C4-2B (cell line): ENCODE measurements at regions not wholly inside any gene's neighbourhood (a gene's known extent, or its start where the extent isn't known, plus 50 kb on each side); places are given as distances from the start of the nearest gene placed in this dataset.

Experiments used
- ZFX ChIP-seq: fragments of 450-650 bp; IDR thresholded peaks from 2 replicates; pipeline ENCODE4 v1.6.1; 2017
- TF ChIP-seq, protein P1 (sequence below): fragments of 450-650 bp; conservative IDR thresholded peaks from 2 replicates; pipeline ENCODE4 v1.5.1; 2017; ENCODE audit warnings: mild to moderate bottlenecking

DNA sequence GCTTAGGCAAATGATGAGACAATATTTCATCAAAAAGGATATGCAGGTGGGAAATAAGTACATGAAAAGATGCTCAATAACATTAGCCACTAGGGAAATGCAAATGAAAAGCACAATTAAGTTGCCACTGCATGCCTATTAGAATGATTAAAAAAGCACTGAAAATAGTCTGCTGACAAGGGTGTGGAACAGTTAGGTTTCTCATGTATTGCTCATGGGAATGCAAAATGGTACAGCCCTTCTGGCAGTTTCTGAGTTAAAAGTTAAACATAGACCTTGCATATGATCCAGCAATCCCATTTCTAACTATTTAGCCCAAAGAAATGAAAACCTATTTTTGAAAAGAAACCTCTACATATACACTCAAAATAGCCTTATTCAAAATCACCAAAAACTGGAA, 393.0 kb downstream of the BMP4 start:
- TF ChIP-seq, protein P1, sequence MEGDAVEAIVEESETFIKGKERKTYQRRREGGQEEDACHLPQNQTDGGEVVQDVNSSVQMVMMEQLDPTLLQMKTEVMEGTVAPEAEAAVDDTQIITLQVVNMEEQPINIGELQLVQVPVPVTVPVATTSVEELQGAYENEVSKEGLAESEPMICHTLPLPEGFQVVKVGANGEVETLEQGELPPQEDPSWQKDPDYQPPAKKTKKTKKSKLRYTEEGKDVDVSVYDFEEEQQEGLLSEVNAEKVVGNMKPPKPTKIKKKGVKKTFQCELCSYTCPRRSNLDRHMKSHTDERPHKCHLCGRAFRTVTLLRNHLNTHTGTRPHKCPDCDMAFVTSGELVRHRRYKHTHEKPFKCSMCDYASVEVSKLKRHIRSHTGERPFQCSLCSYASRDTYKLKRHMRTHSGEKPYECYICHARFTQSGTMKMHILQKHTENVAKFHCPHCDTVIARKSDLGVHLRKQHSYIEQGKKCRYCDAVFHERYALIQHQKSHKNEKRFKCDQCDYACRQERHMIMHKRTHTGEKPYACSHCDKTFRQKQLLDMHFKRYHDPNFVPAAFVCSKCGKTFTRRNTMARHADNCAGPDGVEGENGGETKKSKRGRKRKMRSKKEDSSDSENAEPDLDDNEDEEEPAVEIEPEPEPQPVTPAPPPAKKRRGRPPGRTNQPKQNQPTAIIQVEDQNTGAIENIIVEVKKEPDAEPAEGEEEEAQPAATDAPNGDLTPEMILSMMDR, result no peak
- TF ChIP-seq ZFX, result no peak
